H9 (cell line): ENCODE measurements at regions not wholly inside any gene's neighbourhood (a gene's known extent, or its start where the extent isn't known, plus 50 kb on each side); places are given as distances from the start of the nearest gene placed in this dataset.

Experiments used
- DNase-seq: peaks from one replicate; pipeline ENCODE4 v3.0.0-alpha.2; 2017
- H2AFZ ChIP-seq: one replicate; pipeline ENCODE4 v1.6.1; 2013; ENCODE audit warnings: mild to moderate bottlenecking, low read length, control low read depth, moderate library complexity
- H2AK5ac ChIP-seq: 2 replicates; pipeline ENCODE4 v1.6.1; 2013; ENCODE audit warnings: low read length, control low read depth, mixed read lengths; ENCODE audit not compliant: insufficient read length
- H2BK120ac ChIP-seq: one replicate; pipeline ENCODE4 v1.6.1; 2013; ENCODE audit warnings: low read depth, mild to moderate bottlenecking, low read length, control low read depth, inconsistent platforms; ENCODE audit not compliant: poor library complexity, severe bottlenecking
- H2BK12ac ChIP-seq: 2 replicates; pipeline ENCODE4 v1.6.1; 2013; ENCODE audit warnings: low read length, control low read depth, mixed read lengths, low read depth; ENCODE audit not compliant: insufficient read length
- H2BK15ac ChIP-seq: 2 replicates; pipeline ENCODE4 v1.6.1; 2013; ENCODE audit warnings: low read depth, low read length, control low read depth
- H2BK20ac ChIP-seq: one replicate; pipeline ENCODE4 v1.6.1; 2013; ENCODE audit warnings: low read depth, mild to moderate bottlenecking, low read length, control low read depth, inconsistent platforms; ENCODE audit not compliant: poor library complexity, severe bottlenecking
- H2BK5ac ChIP-seq: 2 replicates; pipeline ENCODE4 v1.6.1; 2013; ENCODE audit warnings: low read length, control low read depth, mixed read lengths; ENCODE audit not compliant: insufficient read length
- H3K14ac ChIP-seq: 2 replicates; pipeline ENCODE4 v1.6.1; 2013; ENCODE audit warnings: low read length, control low read depth; ENCODE audit not compliant: insufficient read depth
- H3K18ac ChIP-seq: 2 replicates; pipeline ENCODE4 v1.6.1; 2013; ENCODE audit warnings: low read depth, mild to moderate bottlenecking, mixed read lengths, low read length, control low read depth; ENCODE audit not compliant: insufficient read length
- H3K23ac ChIP-seq: 2 replicates; pipeline ENCODE4 v1.6.1; 2013; ENCODE audit warnings: low read length, control low read depth, mixed read lengths, low read depth; ENCODE audit not compliant: insufficient read length
- H3K23me2 ChIP-seq: 2 replicates; pipeline ENCODE4 v1.6.1; 2013; ENCODE audit warnings: low read depth, mild to moderate bottlenecking, mixed read lengths, low read length, control low read depth; ENCODE audit not compliant: insufficient read length, poor library complexity, severe bottlenecking
- H3K27ac ChIP-seq: 2 replicates; pipeline ENCODE4 v1.5.1; 2013; ENCODE audit warnings: low read length, control low read depth, mixed read lengths, low read depth; ENCODE audit not compliant: insufficient read length
- H3K27me3 ChIP-seq: 2 replicates; pipeline ENCODE4 v1.6.1; 2013; ENCODE audit warnings: low read length, control low read depth, inconsistent platforms; ENCODE audit not compliant: insufficient read depth
- H3K4ac ChIP-seq: 2 replicates; pipeline ENCODE4 v1.6.1; 2013; ENCODE audit warnings: low read depth, mild to moderate bottlenecking, control low read depth, inconsistent platforms, low read length, moderate library complexity
- H3K4me1 ChIP-seq: 2 replicates; pipeline ENCODE4 v1.6.1; 2013; ENCODE audit warnings: low read length, control low read depth, inconsistent platforms; ENCODE audit not compliant: insufficient read depth
- H3K4me2 ChIP-seq: 2 replicates; pipeline ENCODE4 v1.6.1; 2013; ENCODE audit warnings: low read length, control low read depth, mixed read lengths; ENCODE audit not compliant: insufficient read length, insufficient read depth
- H3K56ac ChIP-seq: 2 replicates; pipeline ENCODE4 v1.6.1; 2013; ENCODE audit warnings: low read depth, mild to moderate bottlenecking, mixed read lengths, low read length, control low read depth; ENCODE audit not compliant: insufficient read length
- H3K79me1 ChIP-seq: 2 replicates; pipeline ENCODE4 v1.6.1; 2013; ENCODE audit warnings: low read depth, mild to moderate bottlenecking, moderate library complexity, low read length, control low read depth, inconsistent platforms; ENCODE audit not compliant: insufficient read depth, poor library complexity, severe bottlenecking
- H3K79me2 ChIP-seq: 2 replicates; pipeline ENCODE4 v1.6.1; 2013; ENCODE audit warnings: low read length, control low read depth, inconsistent platforms; ENCODE audit not compliant: insufficient read depth
- H3K9ac ChIP-seq: 2 replicates; pipeline ENCODE4 v1.6.1; 2013; ENCODE audit warnings: low read length, control low read depth, mixed read lengths; ENCODE audit not compliant: insufficient read length; ENCODE audit errors: extremely low read depth
- H3K9me3 ChIP-seq: one replicate; pipeline ENCODE4 v1.6.1; 2013; ENCODE audit warnings: low read depth, low read length, inconsistent platforms; ENCODE audit not compliant: control insufficient read depth
- H3T11ph ChIP-seq: one replicate; pipeline ENCODE4 v1.6.1; 2013; ENCODE audit warnings: mild to moderate bottlenecking, low read length, control low read depth, inconsistent platforms
- H4K20me1 ChIP-seq: one replicate; pipeline ENCODE4 v1.6.1; 2013; ENCODE audit not compliant: control insufficient read depth, insufficient read length, insufficient read depth
- H4K5ac ChIP-seq: 2 replicates; pipeline ENCODE4 v1.6.1; 2013; ENCODE audit warnings: low read depth, mild to moderate bottlenecking, mixed read lengths, low read length, control low read depth; ENCODE audit not compliant: insufficient read length
- H4K8ac ChIP-seq: replicated peaks from 2 replicates; pipeline ENCODE4 v1.6.1; 2013; ENCODE audit warnings: low read length, control low read depth, mixed read lengths, low read depth; ENCODE audit not compliant: insufficient read length
- H4K91ac ChIP-seq: 2 replicates; pipeline ENCODE4 v1.6.1; 2013; ENCODE audit warnings: low read depth, mild to moderate bottlenecking, moderate library complexity, mixed read lengths, low read length, control low read depth; ENCODE audit not compliant: insufficient read length
- H3K27ac Mint-ChIP-seq, 3 experiments: 2 replicates in 2 of 3; 3 replicates in 1 of 3; pipeline ENCODE4 v1.8.0; 2020 to 2021; ENCODE audit warnings: mixed read lengths in 3 of 3, mild to moderate bottlenecking in 1 of 3, moderate library complexity in 1 of 3
- H3K27me3 Mint-ChIP-seq: 2 replicates; pipeline ENCODE4 v1.8.0; 2021; ENCODE audit warnings: low read depth, mild to moderate bottlenecking, moderate library complexity, mixed read lengths
- H3K36me3 Mint-ChIP-seq, 3 experiments: 2 replicates in 2 of 3; 3 replicates in 1 of 3; pipeline ENCODE4 v1.8.0; 2020 to 2021; ENCODE audit warnings: low read depth in 3 of 3, mixed read lengths in 3 of 3; ENCODE audit not compliant: insufficient read depth in 1 of 3
- H3K4me1 Mint-ChIP-seq, 2 experiments: 2 replicates each; pipeline ENCODE4 v1.8.0; 2020; ENCODE audit warnings: mixed read lengths in 2 of 2
- H3K4me3 Mint-ChIP-seq, 2 experiments: 2 replicates in 1 of 2; 3 replicates in 1 of 2; pipeline ENCODE4 v1.8.0; 2020 to 2021; ENCODE audit warnings: mild to moderate bottlenecking in 2 of 2, mixed read lengths in 2 of 2, moderate library complexity in 1 of 2
- H3K9me3 Mint-ChIP-seq, 2 experiments: 2 replicates in 1 of 2; 3 replicates in 1 of 2; pipeline ENCODE4 v1.8.0; 2020; ENCODE audit warnings: mild to moderate bottlenecking in 2 of 2, mixed read lengths in 2 of 2, moderate library complexity in 1 of 2
- CTCF ChIP-seq: fragments of 200-600 bp; sonication (generic); conservative IDR thresholded peaks from 3 replicates; pipeline ENCODE4 v1.8.0; 2021; ENCODE audit warnings: antibody characterized with exemption, mild to moderate bottlenecking

GRCh38 chr5:165876538-165876937, 2371.1 kb downstream of the MAT2B start:
- H3K36me3 Mint-ChIP-seq: no peaks in the 10 kb centered on the region
- Histone ChIP-seq H3K4me1 (no peaks in the 10 kb centered on the region), H2AK5ac (no peak overlapping the region), H2BK15ac (no peak overlapping the region), H4K5ac (no peak overlapping the region), H3K18ac (no peak overlapping the region), H4K8ac (no peak overlapping the region), H3K79me1 (no peaks in the 10 kb centered on the region), H3K4ac (no peak overlapping the region), H2AFZ (no peak overlapping the region), H3K27ac (no peak overlapping the region), H3K79me2 (no peaks in the 10 kb centered on the region), H3K23ac (no peak overlapping the region), H2BK20ac (no peak overlapping the region), H3K27me3 (no peaks in the 10 kb centered on the region), H3K9me3 (no peaks in the 10 kb centered on the region), H3K56ac (no peak overlapping the region), H3T11ph (no peak overlapping the region), H3K14ac (no peak overlapping the region), H4K20me1 (no peaks in the 10 kb centered on the region), H3K23me2 (no peaks in the 10 kb centered on the region), H3K9ac (no peak overlapping the region), H3K4me2 (no peak overlapping the region), H2BK12ac (no peak overlapping the region), H2BK5ac (no peak overlapping the region), H4K91ac (no peak overlapping the region), H2BK120ac (no peak overlapping the region)
- peaks cover 5 to 6% of the 10 kb centered on the region in 2 experiments; a peak in 3 of 5 replicates for H3K9me3 Mint-ChIP-seq
- H3K4me3 Mint-ChIP-seq: no peak overlapping the region
- no peak overlapping the region for H3K27ac Mint-ChIP-seq
- no peaks in the 10 kb centered on the region; a peak in 1 of 4 replicates for H3K4me1 Mint-ChIP-seq
- TF ChIP-seq CTCF: no peak
- no peaks in the 10 kb centered on the region for H3K27me3 Mint-ChIP-seq
- DNase-seq: no peak
